HG03139 (cell line): ENCODE measurements at regions not wholly inside any gene's neighbourhood (a gene's known extent, or its start where the extent isn't known, plus 50 kb on each side); places are given as distances from the start of the nearest gene placed in this dataset.

Source experiments
- ATAC-seq: cut with Tn5 transposase; IDR thresholded peaks from one replicate; pipeline ENCODE4 v1.9.1; 2021; ENCODE audit not compliant: unreplicated experiment

- no peak for ATAC-seq
These were observed 258.2 kb upstream of the FAT3 start for GRCh38 chr11:91966368-91966767.

DNA sequence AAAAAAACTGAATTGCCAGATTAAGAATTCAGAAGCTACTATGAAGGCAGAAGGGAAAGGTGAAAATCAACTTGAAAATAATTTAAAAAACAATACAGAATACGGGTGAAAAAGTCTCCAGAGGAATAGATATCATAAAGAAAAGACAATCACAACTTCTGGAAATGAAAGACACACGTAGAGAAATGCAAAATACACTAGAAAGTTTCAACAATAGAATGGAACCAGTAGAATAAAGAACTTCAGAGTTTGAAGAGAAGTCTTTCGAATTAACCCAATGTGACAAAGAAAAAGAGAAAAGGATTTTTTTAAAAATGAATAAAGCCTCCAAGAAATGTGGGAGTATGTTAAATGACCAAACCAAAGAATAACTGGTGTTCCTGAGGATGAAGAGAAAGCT is 263.8 kb upstream of the FAT3 start:
- ATAC-seq = no peak

DNA sequence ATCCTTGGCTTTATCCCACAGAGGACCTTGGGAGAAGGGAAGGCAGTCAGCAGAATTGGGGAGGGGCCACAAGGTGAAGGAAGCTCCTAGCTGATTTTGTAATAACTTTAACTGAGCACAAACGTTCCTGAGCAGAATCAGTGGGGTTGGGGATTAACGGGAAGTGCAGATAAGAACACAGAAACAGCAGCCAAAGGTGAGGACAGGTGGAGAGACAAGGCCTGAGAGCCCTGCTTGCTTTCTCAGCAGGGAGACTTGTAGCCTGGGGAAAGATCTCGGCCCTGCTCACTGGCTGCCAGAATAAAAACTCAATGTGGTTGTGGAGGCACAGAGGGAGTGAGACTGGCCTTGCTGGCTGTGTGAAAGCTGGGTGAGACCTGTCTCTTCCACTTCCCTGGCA is 265.2 kb upstream of the FAT3 start:
- no peak for ATAC-seq

GRCh38 chr11:91956711-91957110 is 267.9 kb upstream of the FAT3 start:
- no peak for ATAC-seq

DNA sequence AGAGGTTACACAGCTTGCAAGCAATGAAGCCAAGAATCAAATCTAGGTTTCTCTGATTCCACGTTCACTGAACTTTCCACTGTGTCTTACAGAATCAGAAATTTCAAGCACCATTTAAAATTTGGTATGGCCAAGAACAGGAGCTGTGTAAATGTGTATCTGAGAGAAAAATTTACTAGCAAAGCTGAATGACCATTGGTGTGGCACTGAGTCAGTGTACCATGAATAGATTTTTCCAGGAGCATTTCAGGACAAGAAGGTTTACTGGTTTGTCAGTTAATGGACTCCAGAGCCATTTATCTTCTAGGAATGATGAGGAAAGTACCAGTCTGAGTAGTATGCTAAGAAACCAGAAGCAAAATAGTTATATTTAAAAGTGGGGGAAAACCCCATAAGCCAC is 269.4 kb upstream of the FAT3 start:
- ATAC-seq = no peak

DNA sequence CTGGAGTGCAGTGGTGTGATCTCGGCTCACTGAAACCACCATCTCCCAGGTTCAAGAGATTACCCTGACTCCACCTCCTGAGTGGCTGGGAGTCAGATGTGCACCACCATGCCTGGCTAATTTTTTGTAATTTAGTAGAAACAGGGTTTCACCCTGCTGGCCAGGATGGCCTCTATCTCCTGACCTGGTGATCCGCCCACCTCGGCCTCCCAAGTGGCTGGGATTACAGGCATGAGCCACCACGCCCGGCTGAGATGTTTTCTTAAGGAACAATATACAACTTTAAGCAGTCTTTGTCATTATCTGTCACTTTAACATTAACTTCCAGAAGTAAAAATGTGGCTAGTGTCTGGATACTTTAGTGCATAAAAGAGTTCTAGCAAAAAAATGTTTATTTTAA is 272.6 kb upstream of the FAT3 start:
- ATAC-seq = no peak

- ATAC-seq = no peak
These were observed 277.3 kb upstream of the FAT3 start for GRCh38 chr11:91947215-91947820.

- no peak for ATAC-seq
These were observed 278.1 kb upstream of the FAT3 start for GRCh38 chr11:91946397-91946951.

DNA sequence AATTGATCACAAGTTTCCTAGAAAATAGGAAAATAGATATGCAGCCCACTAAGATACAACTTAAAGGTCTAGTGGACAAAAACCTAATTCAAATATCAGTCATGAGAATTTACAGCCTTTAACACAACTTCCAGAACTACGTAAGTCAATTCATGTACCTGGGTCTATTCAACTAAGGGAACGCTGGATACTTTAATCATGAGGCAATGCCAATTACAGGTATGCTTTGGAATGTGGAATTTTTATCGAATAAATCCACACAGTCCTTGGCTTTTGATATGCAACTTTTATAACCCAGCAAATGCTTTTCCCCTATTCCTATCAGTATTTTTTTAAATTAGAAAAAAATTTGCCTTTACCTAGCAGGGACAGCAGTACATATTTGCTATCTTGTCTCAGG is 289.5 kb upstream of the FAT3 start:
- ATAC-seq = no peak

GRCh38 chr11:91932151-91932821 is 292.3 kb upstream of the FAT3 start:
- no peak for ATAC-seq

DNA sequence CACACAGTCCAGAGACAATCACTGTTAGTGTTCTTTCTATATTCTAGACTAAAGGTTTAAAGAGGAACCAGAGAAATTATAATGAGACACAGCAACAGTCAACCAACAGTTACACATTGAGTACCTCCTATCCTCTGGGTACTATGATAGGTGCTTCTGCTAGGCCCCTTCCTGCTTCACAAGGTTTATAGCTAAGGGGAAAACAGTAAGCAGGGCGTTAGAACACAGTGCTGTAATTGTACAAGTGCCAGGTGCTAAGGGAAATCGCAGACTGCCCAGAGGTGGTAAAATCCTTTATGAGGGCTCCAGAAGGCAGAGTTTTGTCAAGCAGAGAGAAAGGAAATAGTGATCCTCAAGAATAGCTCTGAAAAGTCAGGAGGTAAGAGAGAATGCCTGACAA is 297.2 kb upstream of the FAT3 start:
- no peak for ATAC-seq

GRCh38 chr11:91926965-91927364 is 297.7 kb upstream of the FAT3 start:
- ATAC-seq = no peak

GRCh38 chr11:91922846-91923245 is 301.8 kb upstream of the FAT3 start:
- ATAC-seq = no peak

GRCh38 chr11:91921974-91922373 is 302.6 kb upstream of the FAT3 start:
- ATAC-seq = no peak

GRCh38 chr11:91913407-91913806 is 311.2 kb upstream of the FAT3 start:
- no peak for ATAC-seq

GRCh38 chr11:91912322-91912721 is 312.3 kb upstream of the FAT3 start:
- ATAC-seq = no peak

DNA sequence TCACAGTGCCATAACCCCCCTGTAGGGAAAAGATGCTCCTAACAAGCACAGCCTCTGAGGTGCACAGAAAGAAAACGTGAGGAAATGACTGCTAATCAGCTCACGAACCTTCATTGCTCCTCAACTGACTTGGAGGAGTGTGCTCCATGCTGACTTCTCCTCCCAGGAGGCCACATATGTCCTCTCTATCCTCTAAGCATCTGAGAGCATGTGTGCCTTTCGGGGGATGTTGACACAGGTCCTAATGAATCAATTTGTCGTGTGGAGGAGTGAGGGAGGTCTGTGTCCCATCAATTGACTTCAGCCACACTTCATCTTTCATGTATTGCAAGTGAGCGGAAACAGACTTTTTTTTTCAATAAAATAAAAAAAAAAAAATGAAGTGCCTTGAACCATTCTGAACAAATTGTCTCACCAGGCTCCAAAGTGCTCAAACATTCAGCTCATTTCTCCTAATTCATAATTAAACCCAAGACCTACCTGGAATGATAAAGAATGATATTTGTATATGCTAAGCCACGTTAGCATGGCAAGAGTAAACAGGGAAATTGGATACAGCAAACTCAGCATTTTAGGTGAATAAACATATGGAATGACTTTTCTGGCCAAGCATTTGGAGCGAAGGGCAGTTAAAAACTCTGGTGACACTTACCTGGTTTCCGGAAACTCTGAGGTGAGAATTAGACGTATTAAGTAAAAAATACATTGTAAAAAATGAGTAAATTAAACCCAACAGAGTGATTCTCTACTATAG is 317.6 kb upstream of the FAT3 start:
- no peak for ATAC-seq

- no peak for ATAC-seq
These were observed 319.5 kb upstream of the FAT3 start for GRCh38 chr11:91904792-91905785.

DNA sequence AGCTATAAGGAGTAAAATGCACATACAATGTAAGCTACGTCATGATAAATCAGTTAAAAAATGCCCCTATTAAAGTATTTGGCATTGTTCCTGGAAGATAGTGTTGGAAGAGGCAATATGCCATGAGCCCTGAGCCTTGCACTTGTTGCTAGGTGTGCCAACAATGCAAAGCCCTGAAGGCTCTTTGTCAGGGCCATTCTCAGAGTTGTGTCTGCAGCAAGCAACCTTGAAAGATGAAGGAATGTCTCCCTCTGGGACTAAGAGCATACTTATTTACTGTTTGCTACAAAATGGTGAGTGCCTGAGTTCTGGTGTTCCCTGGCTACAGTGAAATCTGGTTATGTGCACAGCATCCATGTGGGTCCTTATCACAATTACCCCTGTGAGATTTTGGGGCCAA is 322.3 kb upstream of the FAT3 start:
- ATAC-seq = no peak

- ATAC-seq = no peak
These were observed 344.0 kb upstream of the FAT3 start for GRCh38 chr11:91880660-91881059.

DNA sequence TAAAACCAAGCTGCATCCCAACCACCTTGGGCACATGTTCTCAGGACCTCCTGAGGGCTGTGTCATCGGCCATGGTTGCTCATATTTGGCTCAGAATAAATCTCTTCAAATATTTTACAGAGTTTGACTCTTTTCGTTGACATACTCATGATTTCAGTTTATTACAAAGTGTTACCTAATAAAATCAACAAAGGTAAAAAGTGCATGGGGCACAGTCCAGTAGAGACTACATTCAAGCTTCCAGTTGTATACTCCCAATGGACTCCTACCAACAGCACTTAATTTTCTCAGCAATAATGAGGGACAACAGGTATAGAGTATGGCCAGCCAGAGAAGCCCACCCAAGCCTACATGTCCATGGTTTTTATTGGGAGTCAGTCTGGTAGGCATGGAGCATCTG is 347.9 kb upstream of the FAT3 start:
- no peak for ATAC-seq
